ENCODE measurements at regions not wholly inside any gene's neighbourhood (a gene's known extent, or its start where the extent isn't known, plus 50 kb on each side); places are given as distances from the start of the nearest gene placed in this dataset.

- TF ChIP-seq CTCF (IDR thresholded peaks at IDR 0.05; ENCODE audit: low read depth, low read length): no peak
- H3K9me3 ChIP-seq: no peaks in the 10 kb centered on the region
- H3K36me3 ChIP-seq: no peaks in the 10 kb centered on the region
- H3K4me1 ChIP-seq: no peaks in the 10 kb centered on the region; the same call in 1 of the 2 replicates
- no peak overlapping the region for H3K4me3 ChIP-seq (ENCODE audit: low read depth, low read length)
- H3K27me3 ChIP-seq: no peaks in the 10 kb centered on the region
- DNase-seq: no peak
Observed at GRCh38 chr13:20336761-20337160, 104.6 kb upstream of the GJB6 start.

GRCh38 chr13:20334309-20334708 is 102.2 kb upstream of the GJB6 start:
- TF ChIP-seq CTCF (IDR thresholded peaks at IDR 0.05; ENCODE audit: low read depth, low read length): no peak
- H3K4me1 ChIP-seq: no peaks in the 10 kb centered on the region; the same call in 1 of the 2 replicates
- H3K4me3 ChIP-seq (ENCODE audit: low read depth, low read length): no peak overlapping the region
- H3K27me3 ChIP-seq: no peaks in the 10 kb centered on the region
- H3K9me3 ChIP-seq: no peaks in the 10 kb centered on the region
- H3K36me3 ChIP-seq: no peaks in the 10 kb centered on the region
- DNase-seq: no peak

GRCh38 chr13:20332361-20333096 is 100.4 kb upstream of the GJB6 start:
- Histone ChIP-seq H3K27me3 (no peaks in the 10 kb centered on the region), H3K4me3 (ENCODE audit: low read depth, low read length) (no peak overlapping the region), H3K4me1 (no peaks in the 10 kb centered on the region; the same call in 1 of the 2 replicates), H3K36me3 (no peaks in the 10 kb centered on the region), H3K9me3 (no peaks in the 10 kb centered on the region)
- peak; percentile 39 for DNase-seq
- TF ChIP-seq CTCF (IDR thresholded peaks at IDR 0.05; ENCODE audit: low read depth, low read length): no peak

- Histone ChIP-seq H3K36me3 (no peaks in the 10 kb centered on the region), H3K4me1 (no peaks in the 10 kb centered on the region; the same call in 1 of the 2 replicates), H3K9me3 (no peaks in the 10 kb centered on the region), H3K27me3 (no peaks in the 10 kb centered on the region), H3K4me3 (ENCODE audit: low read depth, low read length) (no peak overlapping the region)
- no peak for TF ChIP-seq CTCF (IDR thresholded peaks at IDR 0.05; ENCODE audit: low read depth, low read length)
- no peak for DNase-seq
Observed at GRCh38 chr13:20331949-20332348, 99.8 kb upstream of the GJB6 start.

GRCh38 chr13:20331419-20331818 is 99.3 kb upstream of the GJB6 start:
- Histone ChIP-seq H3K36me3 (no peaks in the 10 kb centered on the region), H3K4me1 (no peaks in the 10 kb centered on the region; the same call in 1 of the 2 replicates), H3K4me3 (ENCODE audit: low read depth, low read length) (no peak overlapping the region), H3K27me3 (no peaks in the 10 kb centered on the region), H3K9me3 (no peaks in the 10 kb centered on the region)
- no peak for TF ChIP-seq CTCF (IDR thresholded peaks at IDR 0.05; ENCODE audit: low read depth, low read length)
- DNase-seq: no peak

- no peaks in the 10 kb centered on the region for H3K36me3 ChIP-seq
- no peaks in the 10 kb centered on the region for H3K27me3 ChIP-seq
- no peak for TF ChIP-seq CTCF (IDR thresholded peaks at IDR 0.05; ENCODE audit: low read depth, low read length)
- H3K4me3 ChIP-seq (ENCODE audit: low read depth, low read length): no peak overlapping the region
- no peaks in the 10 kb centered on the region for H3K9me3 ChIP-seq
- H3K4me1 ChIP-seq: no peaks in the 10 kb centered on the region
- no peak for DNase-seq
Observed at GRCh38 chr13:20326809-20327208, 94.7 kb upstream of the GJB6 start.

All from BE2C (cell line).